HG03280 (cell line): ENCODE measurements at regions not wholly inside any gene's neighbourhood (a gene's known extent, or its start where the extent isn't known, plus 50 kb on each side); places are given as distances from the start of the nearest gene placed in this dataset.

ENCODE experiments used
- ATAC-seq: cut with Tn5 transposase; IDR thresholded peaks from one replicate; pipeline ENCODE4 v1.9.1; 2021; ENCODE audit warnings: mild to moderate bottlenecking, moderate library complexity; ENCODE audit not compliant: unreplicated experiment

DNA sequence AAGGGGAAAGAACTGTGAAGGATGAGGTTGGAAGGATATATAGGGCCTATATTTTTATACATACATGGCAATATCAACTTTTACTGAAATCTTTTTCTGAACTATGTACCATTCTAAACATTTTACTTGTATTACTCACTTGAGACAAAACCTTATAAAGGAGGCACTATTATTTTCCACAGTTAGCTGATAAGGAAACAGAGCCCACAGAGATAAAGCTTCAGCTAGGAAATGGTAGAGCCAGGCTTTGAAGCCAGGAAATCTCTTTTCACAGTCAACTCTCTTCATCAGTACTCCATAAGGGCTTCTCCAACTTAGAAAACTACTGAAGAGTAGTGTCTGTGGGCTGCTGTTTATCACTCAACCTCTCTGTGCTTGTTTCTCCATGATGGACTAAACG, 613.7 kb downstream of the PRELID2 start:
- no peak for ATAC-seq

DNA sequence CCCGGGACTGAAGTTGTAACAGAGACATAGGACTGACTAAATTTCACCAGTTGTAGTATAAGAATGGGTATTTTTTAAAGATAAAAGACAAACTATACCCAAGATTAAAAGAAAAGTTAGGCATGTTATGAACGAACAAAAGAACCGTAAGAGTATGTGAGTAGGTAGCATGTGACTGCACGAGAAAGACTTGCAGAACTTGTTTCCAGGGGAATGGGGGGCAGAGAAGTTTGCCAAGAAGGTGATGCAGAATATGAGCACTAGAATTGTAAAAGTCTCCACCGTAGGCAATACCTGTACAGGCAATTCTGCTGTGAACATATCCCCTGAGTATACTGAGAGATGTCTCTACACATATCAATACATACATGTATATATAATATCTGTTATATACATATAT, 614.7 kb downstream of the PRELID2 start:
- ATAC-seq = no peak

DNA sequence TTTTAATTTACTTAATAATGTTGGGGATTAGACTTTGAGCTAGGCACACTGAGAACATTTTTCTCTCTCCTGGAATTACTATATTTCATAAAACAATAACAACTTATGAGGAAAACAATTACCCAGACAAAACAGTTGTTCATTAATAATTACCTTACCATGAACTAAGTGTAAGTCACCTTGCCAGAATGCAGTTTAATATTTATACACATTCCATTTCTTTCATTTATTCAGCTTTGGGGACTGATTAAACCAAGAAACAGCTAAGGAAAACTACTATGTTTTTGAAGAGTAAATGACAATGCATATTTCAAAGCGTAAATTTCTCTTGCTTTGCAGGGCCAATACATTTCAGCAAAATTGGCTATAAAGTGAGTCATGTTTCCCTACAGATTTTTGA, 616.2 kb downstream of the PRELID2 start:
- no peak for ATAC-seq

DNA sequence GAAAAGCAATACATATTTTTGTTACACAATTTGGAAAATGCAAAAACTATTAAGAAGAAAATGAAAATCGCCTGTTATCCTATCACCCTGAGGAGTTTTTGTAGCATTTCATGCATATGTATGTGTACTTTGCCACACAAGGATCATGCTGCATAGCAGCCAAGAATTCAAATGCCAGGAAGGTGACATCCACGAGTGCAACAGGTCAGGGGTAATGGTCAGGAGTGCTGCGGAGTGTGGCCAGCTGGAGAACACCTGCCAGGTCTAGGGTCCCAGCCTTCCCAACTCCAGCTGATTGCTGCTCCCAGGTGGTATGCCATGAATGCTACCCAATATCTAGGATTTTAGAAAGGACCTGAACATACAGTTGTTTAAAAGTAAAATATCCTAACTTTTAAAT, 617.1 kb downstream of the PRELID2 start:
- ATAC-seq = no peak

DNA sequence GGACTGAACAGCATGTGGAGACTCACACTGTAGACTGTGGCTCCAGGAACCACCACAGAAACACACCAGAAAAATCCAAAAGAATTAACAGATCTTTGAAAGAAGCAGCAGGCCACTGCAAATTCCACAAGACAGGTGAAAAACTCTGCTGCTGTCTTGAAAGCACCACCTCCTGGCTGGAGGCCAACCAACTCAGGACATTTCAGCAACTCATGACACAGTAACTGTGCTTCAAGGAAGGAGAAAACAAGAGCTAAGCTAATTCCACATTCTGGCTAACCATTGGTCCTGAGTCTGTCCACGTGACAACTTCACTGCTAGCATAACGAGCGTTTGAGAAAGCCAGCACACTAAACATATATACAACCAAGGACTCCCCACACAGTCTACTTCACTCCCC, 625.1 kb downstream of the PRELID2 start:
- no peak for ATAC-seq

DNA sequence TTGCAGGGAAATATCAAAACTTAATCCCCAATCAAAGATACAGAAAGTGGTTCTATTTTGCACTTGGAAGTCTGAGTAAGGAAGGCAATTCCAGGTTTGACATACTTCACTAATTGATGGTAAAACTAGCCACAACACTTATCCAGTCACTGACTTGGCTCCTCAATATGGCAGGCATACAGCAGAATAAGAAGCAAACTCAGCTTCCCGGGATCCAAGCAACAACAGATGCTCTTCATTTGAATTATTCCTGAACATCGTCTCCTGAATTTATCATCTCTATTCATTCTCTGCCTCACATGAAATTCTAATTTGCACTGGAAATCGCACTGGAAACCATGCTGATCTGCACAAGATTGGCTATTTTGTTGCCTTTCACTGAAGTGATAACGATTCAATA, 629.6 kb downstream of the PRELID2 start:
- no peak for ATAC-seq

DNA sequence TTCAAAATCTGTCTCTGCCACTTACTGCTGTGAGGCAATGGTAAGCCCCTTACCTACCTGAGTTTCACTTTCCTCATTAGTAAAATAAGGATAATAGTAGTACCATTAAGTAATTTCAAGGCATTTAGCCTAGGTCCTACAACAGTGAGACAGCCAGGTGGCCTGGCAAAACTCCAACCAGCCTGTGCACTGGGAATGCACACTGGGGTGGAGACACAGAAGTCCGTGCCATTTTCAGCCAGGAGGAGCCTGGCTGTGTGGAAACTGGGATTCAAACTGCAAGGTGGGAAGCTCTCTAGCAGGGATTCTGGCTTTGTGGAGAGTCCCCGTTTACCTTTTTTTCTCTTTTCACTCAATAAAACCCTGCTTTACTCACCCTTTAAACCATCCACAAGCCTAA, 630.4 kb downstream of the PRELID2 start:
- ATAC-seq = no peak

DNA sequence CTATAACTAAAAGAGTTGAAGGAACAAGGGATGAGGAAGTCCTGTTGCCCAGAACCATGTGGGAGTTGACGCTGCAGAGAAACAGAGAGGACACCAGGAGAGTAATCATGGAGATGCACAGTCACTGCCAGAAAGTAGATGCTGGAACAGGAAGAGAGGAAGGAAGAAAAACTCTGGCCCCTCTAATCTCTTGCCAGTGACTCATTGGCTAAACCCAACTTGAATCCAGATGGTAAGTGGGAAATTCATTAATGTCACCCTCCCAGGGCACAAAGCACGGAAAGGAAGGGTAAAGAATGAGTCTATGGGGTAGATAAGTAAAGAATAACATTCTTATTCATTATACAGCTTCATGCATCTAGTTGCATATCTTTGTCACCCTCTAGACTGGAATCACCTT, 631.9 kb downstream of the PRELID2 start:
- ATAC-seq = no peak

DNA sequence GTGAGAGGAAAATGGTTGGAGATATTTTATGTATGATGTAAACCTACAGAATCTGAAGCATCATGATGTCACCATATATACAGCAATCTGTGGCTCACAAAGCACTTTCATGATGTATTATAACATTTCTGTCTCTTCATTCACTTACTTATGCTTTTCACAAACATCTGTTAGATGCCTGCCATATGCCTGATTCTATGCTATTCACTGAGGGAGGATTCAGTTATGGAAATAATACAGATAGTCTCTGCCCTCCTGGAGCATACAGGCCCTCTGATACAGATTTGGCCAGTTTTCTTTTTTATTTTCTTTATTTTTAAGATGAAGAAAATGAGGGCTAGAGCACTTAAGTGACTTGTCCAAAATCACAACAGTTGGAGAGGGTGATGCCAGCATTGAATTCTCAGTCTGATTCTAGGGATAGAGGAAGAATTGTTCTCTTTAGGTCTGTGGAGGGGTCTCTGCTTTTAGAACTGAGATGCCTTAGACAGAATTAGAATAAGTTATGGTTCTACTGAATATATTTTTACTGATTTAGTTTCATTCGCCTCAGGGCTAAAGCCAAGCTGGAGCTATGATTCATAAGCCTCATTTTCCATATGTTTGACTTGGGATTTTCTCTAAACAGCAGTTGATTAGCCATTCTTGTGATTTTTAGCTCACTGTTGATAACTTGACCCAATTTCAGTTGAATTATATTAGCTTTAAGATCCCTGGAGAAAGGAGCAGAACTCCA, 636.4 kb downstream of the PRELID2 start:
- ATAC-seq = no peak

DNA sequence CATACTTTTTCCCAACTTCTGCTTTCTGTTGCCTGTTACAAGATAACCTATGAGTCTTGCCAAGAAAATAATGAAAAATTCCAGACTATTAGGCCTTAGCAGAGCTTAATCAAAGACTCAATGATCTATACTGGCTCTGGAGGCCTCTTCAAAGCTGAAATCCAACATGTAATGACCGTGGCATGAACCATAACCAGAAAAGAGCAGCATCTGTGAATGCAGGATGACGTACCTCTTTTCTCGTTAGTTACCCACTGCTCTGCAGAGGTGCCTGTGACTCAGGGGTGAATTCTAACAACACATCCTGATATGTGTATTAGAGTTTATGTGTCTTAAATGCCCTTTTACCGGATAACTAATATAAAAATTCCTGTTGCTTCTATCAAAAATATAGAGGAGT, 645.4 kb downstream of the PRELID2 start:
- ATAC-seq = no peak

DNA sequence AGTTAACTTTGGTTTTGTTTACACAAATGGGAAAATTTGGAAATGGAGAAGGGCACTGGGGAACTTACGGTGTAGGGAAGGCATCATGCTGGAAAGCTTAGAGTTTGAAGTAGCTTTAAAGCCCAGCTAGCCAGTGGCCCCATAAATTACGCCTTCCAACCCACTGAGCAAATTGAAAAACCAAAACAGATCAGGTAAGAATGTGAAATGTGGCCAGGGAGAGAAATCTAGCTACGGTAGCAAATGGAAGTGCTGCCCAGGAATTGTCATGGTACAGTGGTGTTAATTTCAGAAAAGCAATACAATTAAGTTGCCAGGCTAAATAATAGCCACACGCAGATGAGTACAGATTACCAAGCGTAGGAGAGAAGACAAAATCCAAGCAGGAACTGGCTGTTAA, 654.8 kb downstream of the PRELID2 start:
- no peak for ATAC-seq

DNA sequence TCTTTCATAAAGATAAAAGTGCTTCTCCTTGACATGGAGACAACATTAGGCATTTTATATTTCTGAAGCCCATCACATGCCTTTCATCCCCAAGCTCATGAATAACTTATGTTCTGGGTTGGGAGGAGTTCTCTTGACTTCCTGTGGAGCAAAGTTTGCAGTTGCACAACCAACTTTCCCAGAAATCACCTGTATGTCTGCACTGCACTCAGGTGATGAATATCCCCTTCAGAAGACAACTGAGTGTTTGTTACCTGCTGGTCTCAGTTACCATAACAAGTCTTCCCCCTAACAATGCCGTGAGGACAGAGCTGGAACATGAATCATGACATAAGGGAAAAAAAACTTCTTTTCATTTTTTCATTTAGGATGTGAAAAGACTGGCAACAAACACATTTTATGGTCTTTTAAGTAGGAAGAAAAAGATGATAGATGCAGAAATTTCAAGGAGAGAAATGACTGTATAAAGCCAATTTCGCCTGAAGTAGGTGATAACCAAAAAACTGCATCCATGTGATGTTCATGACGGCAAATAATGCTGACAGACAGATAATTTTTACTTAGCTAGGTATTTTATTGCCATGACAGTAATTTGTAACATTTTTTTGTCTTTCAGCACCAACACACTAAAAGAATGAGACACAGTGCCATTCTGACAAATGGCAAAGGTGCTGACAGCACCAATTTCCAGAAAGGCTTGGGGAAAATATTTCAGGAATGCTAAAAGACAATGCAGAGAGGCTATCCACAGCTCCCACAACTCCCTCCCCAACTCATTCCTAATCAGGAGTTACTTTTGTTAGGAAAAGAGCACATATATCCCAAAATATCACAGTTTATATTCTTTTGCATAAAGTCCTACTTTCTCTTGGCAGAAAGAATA, 656.3 kb downstream of the PRELID2 start:
- ATAC-seq = no peak

DNA sequence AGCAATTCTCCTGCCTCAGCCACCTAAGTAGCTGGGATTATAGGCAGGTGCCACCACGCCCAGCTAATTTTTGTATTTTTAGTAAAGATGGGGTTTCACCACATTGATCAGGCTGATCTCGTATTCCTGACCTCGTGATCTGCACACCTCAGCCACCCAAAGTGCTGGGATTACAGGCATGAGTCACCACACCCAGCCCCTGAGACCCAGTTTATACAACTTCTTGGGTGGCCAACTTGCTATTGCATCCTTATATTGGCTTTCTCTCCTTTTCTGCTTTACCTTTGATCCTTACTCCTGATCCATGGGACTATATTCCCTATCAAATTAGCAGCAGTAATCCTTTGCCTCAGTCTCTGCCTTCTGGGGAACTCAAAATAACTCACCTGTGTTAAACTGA, 659.1 kb downstream of the PRELID2 start:
- no peak for ATAC-seq

DNA sequence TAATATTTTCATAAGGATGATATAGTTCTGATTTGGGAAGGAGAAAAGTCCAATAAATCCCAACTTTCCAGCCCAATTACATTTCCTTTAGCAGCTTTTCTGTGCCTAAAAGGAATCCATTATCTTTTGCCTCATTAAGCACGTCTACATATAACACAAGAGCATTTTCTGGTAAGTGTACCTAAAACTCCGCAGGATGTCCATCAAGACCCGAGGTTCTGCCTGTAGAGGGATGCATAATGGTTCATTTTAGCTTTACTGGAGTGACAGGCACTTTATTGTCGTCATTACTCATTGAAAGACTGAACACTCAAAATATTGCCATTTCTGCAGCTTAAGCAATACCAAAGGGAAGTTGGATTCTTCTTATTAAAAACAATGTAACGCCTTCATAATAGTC, 669.0 kb downstream of the PRELID2 start:
- no peak for ATAC-seq

DNA sequence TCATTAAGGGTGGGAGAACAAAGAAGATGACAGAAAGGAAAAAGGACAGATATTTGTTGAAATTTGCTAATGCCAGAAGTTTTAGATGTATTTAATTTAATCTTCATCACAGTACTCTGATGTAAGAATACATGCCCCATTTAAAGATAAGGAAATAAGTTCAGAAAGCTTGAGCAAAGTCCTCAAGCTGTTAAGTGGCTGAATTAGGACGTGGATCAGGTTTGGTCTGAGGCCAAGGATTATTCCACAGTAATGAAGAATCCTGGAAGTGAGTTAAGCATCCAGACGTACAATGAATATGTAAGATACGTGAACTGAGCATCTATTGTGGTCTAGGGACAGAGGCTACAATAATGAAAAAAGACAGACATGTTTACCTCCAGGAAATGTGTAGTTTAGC, 671.3 kb downstream of the PRELID2 start:
- ATAC-seq = no peak

DNA sequence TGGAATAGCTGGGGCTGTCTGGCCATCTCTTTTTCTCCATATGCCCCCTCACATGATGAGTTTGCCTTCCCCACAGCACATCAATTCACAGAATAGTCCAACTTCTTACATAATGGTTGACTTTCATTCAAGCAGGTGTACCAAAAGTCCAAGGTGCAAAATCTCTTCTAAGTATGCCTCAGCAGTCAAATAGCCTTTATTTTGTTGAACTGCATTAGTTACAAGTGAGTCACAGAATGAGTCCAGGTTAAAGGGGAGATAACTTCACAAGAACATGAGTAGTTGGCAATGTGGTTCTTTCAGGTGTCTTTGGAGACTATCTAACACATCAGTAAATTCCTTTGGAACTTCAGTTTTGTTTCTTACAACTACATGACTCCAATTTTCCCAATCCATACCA, 672.5 kb downstream of the PRELID2 start:
- no peak for ATAC-seq

DNA sequence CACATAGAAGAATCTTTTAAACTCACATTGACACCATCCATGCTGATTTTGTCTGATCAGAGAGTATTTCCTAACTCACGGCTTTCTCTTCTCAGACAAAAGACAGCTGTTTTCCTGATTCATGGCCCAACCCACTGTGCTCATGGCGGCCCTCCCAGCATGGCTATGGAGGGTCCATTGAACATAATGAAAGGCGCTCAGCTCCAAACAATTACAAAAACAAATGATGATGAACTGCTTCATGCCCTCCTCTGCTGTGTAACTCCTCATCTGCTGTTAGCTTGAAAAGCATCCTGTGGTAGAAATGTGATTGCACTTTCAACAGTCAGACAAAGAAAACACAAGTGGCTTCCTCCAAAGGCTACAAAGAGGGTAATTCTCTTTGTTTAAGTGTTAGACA, 673.8 kb downstream of the PRELID2 start:
- ATAC-seq = no peak

DNA sequence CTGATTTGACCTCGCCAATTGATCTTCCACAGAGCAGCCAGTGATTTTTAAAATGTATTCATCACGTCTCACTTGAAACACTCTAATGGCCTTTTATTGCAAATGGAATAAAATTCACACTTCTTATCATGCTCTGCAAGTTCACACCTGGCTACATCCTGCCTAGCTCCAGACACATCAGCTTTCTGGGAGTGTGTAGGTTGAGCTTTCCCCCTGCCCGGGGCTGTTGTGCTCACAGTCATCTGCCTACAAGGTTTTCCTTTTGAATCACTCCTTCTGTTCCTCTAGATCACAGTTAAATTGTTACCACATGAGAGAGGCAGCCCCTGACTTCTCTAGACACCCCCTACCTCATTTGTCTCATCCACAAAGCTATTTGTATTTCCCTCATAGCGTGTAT, 674.5 kb downstream of the PRELID2 start:
- no peak for ATAC-seq

DNA sequence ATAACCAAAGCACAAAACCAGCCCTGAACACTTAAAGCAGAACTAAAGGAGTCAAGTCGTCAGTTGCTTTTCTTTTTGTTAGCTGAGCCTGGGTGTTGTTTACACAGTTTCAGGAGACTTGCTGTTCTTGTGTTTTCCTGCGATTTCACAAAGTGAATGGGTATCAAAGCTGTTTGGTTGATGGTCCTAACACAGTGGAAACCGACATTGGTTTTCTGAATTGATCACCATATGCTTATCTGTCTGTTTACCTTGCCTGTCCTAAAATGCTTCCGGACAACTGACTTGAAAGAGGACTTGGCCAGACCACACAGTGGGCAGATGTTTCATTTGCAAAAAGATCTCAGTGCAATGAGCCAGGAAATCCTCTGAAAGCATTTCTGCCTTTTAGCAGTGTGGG, 676.4 kb downstream of the PRELID2 start:
- ATAC-seq = no peak

DNA sequence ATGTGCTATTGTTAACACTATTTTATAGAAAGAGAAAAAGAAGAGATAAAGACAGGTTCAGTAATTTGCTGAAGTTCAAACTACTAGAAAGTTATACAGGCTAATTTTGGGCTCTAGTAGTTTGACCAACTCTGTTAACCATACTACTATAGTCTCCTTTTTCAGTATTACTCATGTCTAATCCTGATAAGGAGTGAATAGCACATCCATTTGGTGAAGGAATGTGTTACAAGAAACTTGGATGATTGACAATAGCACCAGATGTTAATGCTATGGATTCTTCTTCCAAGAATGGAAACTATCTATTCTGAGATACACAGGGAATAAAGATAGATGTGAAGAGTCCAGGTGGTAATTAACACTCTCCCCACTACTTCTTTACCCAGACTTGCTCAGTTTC, 677.3 kb downstream of the PRELID2 start:
- ATAC-seq = no peak

DNA sequence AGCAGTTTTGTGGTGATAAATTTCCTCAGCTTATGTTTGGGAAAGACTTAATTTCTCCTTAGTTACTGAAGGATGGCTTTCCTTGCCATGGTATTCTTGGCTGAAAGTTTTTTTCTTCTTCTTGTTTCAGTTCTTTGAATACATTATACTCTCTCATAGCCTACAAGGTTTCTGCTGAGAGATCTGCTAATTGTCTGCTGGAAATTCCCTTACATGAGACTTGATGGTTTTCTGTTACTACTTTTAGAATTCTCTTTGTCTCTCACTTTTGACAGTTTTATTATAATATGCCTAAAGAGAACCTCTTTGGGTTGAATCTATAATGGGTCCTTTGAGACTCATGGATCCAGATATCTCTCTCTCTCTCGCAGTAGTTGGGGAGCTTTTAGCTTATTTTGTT, 693.6 kb downstream of the PRELID2 start:
- no peak for ATAC-seq

DNA sequence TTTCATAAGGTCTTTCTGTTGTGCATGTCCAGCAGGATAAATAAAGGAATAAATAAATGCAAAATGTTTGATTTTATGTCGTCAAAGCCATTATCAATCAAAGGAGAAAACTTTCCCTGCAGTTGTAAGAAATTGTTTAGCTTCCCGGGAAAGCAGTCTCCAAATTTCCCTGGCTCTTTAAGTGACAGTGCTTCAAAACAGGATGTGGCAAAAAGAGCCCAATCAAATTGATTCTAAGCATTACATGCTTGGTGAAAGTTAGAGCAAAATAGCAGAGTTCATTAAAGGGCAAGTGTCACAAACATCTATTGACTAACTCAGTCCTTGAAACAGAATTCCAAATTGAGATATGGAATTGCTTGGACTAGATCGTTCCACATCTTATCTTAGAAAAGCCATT, 704.1 kb downstream of the PRELID2 start:
- ATAC-seq = no peak
